ENCODE measurements at regions not wholly inside any gene's neighbourhood (a gene's known extent, or its start where the extent isn't known, plus 50 kb on each side); places are given as distances from the start of the nearest gene placed in this dataset.

GRCh38 chr2:237250599-237250998 lies 163.4 kb downstream of the COL6A3 start:
- Histone ChIP-seq H2AFZ (no peak overlapping the region), H3K9ac (no peak overlapping the region), H3K27ac (no peak overlapping the region), H3K36me3 (ENCODE audit: control insufficient read depth, insufficient read depth, low read length) (no peaks in the 10 kb centered on the region), H3K4me1 (no peaks in the 10 kb centered on the region), H3K79me2 (no peaks in the 10 kb centered on the region), H3K4me3 (ENCODE audit: low read depth, low read length) (no peak overlapping the region), H3K27me3 (ENCODE audit: control insufficient read depth, insufficient read depth, low read length) (no peaks in the 10 kb centered on the region), H3K4me2 (ENCODE audit: low read length) (no peak overlapping the region), H3K9me3 (ENCODE audit: control insufficient read depth, low read length) (no peaks in the 10 kb centered on the region)
- no peak for TF ChIP-seq CTCF (IDR thresholded peaks at IDR 0.05)

- no peaks in the 10 kb centered on the region for H3K4me1 ChIP-seq
- H3K27ac ChIP-seq = no peak overlapping the region
These were observed 162.0 kb downstream of the COL6A3 start for GRCh38 chr2:237251986-237252385.

GRCh38 chr2:237253046-237253702 lies 160.8 kb downstream of the COL6A3 start:
- TF ChIP-seq CTCF (IDR thresholded peaks at IDR 0.05) = no peak
- no peak overlapping the region for H3K27ac ChIP-seq
- no peaks in the 10 kb centered on the region for H3K27me3 ChIP-seq (ENCODE audit: control insufficient read depth, insufficient read depth, low read length)
- no peak overlapping the region for H2AFZ ChIP-seq
- no peaks in the 10 kb centered on the region for H3K36me3 ChIP-seq (ENCODE audit: control insufficient read depth, insufficient read depth, low read length)
- no peaks in the 10 kb centered on the region for H3K79me2 ChIP-seq
- H3K4me3 ChIP-seq (ENCODE audit: low read depth, low read length) = no peak overlapping the region
- no peak overlapping the region for H3K9ac ChIP-seq
- H3K4me2 ChIP-seq (ENCODE audit: low read length) = no peak overlapping the region
- no peaks in the 10 kb centered on the region for H3K4me1 ChIP-seq
- H3K9me3 ChIP-seq (ENCODE audit: control insufficient read depth, low read length) = no peaks in the 10 kb centered on the region

More at GRCh38 chr2:237251986-237252385, 162.0 kb downstream of the COL6A3 start:
- Histone ChIP-seq H3K4me3 (ENCODE audit: low read depth, low read length) (no peak overlapping the region), H3K9ac (no peak overlapping the region), H3K27me3 (ENCODE audit: control insufficient read depth, insufficient read depth, low read length) (no peaks in the 10 kb centered on the region), H3K4me2 (ENCODE audit: low read length) (no peak overlapping the region), H2AFZ (no peak overlapping the region), H3K36me3 (ENCODE audit: control insufficient read depth, insufficient read depth, low read length) (no peaks in the 10 kb centered on the region), H3K9me3 (ENCODE audit: control insufficient read depth, low read length) (no peaks in the 10 kb centered on the region), H3K79me2 (no peaks in the 10 kb centered on the region)
- TF ChIP-seq CTCF (IDR thresholded peaks at IDR 0.05) = no peak

- Histone ChIP-seq H3K36me3 (ENCODE audit: control insufficient read depth, insufficient read depth, low read length) (no peaks in the 10 kb centered on the region), H3K9ac (no peak overlapping the region), H3K27ac (no peak overlapping the region), H3K4me2 (ENCODE audit: low read length) (no peak overlapping the region), H3K27me3 (ENCODE audit: control insufficient read depth, insufficient read depth, low read length) (no peaks in the 10 kb centered on the region), H3K4me1 (no peaks in the 10 kb centered on the region), H2AFZ (no peak overlapping the region), H3K79me2 (no peaks in the 10 kb centered on the region), H3K9me3 (ENCODE audit: control insufficient read depth, low read length) (no peaks in the 10 kb centered on the region), H3K4me3 (ENCODE audit: low read depth, low read length) (no peak overlapping the region)
- TF ChIP-seq CTCF (IDR thresholded peaks at IDR 0.05) = no peak
These were observed 159.5 kb downstream of the COL6A3 start for GRCh38 chr2:237254369-237254861.
